ENCODE measurements at regions not wholly inside any gene's neighbourhood (a gene's known extent, or its start where the extent isn't known, plus 50 kb on each side); places are given as distances from the start of the nearest gene placed in this dataset.

DNA sequence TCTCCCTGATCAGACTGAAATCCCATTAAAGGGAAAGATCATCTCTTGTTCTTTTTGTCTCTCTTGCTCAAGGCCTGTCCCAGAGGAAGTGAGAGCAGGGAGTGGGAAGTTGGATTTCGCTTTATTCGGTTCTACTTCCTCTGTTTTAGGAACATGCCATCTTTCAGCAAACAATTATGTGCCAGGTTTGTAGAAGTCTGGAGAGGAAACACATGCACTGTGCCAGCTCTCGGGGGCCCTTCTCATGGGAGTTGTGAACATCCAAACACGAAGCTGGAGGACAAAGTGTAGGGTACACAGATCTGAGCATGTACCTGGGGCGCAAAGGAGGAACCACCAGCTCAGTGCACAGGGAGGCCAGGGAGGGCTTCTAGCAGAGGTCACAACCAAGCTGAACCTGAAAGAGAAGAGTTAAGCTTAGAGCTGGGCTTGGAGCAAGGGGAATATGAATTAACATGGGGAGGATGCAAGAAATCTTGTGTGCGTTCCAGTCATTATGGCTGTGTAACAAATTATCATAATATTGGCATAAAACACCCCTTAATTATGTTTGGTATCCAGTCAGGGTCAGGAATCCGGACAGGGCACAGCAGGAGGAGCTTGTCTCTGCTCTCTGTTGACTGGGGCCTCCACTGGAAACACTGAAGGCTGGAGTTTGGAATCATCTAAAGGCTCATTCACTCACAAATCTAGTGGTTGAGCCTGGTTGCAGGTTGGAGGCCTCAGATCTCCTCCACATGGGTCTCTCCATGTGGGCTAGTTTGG is 128.6 kb downstream of the ZFP36L2 start:
- intact Hi-C loops (cut with DNase I), result no loop called here
- DNase-seq, result no peak

DNA sequence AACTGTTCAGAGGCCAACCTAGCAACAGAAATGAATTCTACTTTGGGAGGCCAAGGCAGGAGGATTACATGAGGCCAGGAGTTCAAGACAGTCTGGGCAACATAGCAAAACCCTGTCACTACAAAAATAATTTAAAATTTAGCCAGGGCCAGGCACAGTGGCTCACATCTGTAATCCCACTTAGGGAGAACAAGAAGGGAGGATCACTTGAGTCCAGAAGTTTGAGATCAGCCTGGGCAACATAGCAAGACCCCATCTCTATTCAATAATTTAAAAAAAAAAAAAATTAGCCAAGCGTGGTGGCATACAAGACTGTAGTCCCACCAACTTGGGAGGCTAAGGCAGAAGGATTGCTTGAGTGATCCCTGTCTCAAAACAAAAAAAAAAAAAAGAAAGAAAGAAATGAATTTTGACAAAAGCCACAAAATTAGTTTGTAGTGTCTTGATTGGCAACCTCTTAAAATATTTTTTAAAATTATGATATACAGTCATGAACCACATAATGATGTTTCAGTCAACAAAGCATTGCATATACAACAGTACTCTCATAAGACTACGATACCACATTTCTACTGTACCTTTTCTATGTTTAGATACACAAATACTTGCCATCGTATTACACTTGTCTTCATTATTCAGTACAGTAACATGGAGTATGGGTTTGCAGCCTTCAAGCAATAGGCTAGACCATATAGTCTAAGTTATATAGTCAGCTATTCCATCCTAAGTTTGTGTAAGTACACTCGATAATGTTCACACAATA is 130.7 kb downstream of the ZFP36L2 start:
- no peak for DNase-seq
- intact Hi-C loops (cut with DNase I), result no loop called here

GRCh38 chr2:43092520-43093179 is 133.8 kb downstream of the ZFP36L2 start:
- intact Hi-C loops (cut with DNase I), result no loop called here
- no peak for DNase-seq

GRCh38 chr2:43090317-43090716 is 136.1 kb downstream of the ZFP36L2 start:
- intact Hi-C loops (cut with DNase I), result no loop called here
- DNase-seq, result no peak

- no peak for DNase-seq
- intact Hi-C loops (cut with DNase I), result loop anchor here (10.0 kb wide), 1 partner anchor 54 kb away; no protein-coding TSS in a partner anchor
Observed at GRCh38 chr2:43088143-43089073, 138.0 kb downstream of the ZFP36L2 start.

DNA sequence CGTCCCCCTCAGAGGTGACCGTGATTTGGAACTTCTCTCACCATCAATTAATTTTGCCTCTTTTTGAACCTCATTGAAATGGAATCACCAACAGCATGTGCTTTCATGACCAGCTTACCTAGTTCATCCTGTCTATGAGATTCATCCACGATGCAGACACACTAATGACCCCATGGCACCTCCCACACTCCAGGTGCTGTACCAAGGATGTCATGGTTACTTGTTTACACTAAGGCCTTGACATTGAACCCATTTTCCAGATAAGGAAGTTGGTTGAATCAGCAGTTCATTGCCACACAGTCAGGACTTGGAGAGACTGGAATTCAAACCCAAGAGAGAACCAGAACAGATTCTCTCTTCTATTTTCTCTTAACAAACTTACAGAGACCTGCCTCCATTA is 139.0 kb downstream of the ZFP36L2 start:
- intact Hi-C loops (cut with DNase I), result loop anchor here (10.0 kb wide), 1 partner anchor 53 kb away; no protein-coding TSS in a partner anchor
- no peak for DNase-seq

- intact Hi-C loops (cut with DNase I), result loop anchor here (10.0 kb wide), 1 partner anchor 52 kb away; no protein-coding TSS in a partner anchor
- peak in 1 of 10 donors; percentile 75 for DNase-seq
Observed at GRCh38 chr2:43086451-43087221, 139.8 kb downstream of the ZFP36L2 start.

- DNase-seq, result no peak
- intact Hi-C loops (cut with DNase I), result loop anchor here (10.0 kb wide), 1 partner anchor 51 kb away; no protein-coding TSS in a partner anchor
Observed at GRCh38 chr2:43085929-43086328, 140.5 kb downstream of the ZFP36L2 start.

GRCh38 chr2:43085505-43085904 is 140.9 kb downstream of the ZFP36L2 start:
- DNase-seq, result peak in 1 of 10 donors; percentile 65
- intact Hi-C loops (cut with DNase I), result loop anchor here (10.0 kb wide), 1 partner anchor 51 kb away; no protein-coding TSS in a partner anchor

GRCh38 chr2:43084699-43085091 is 141.7 kb downstream of the ZFP36L2 start:
- intact Hi-C loops (cut with DNase I), result loop anchor here (10.0 kb wide), 1 partner anchor 50 kb away; no protein-coding TSS in a partner anchor
- peak in 1 of 10 donors; percentile 70 for DNase-seq

- peak in 4 of 10 donors; percentile 48 to 90 (median 56) for DNase-seq
- intact Hi-C loops (cut with DNase I), result loop anchor here (10.0 kb wide), 1 partner anchor 49 kb away; no protein-coding TSS in a partner anchor
Observed at GRCh38 chr2:43083710-43084698, 142.4 kb downstream of the ZFP36L2 start.

- intact Hi-C loops (cut with DNase I), result loop anchor here (10.0 kb wide), 1 partner anchor 48 kb away; no protein-coding TSS in a partner anchor
Observed at GRCh38 chr2:43082903-43083677, 143.3 kb downstream of the ZFP36L2 start.

GRCh38 chr2:43082111-43082894 is 144.1 kb downstream of the ZFP36L2 start:
- DNase-seq, result peak in 4 of 10 donors; percentile 50 to 86 (median 67)
- intact Hi-C loops (cut with DNase I), result loop anchor here (10.0 kb wide), 1 partner anchor 48 kb away; no protein-coding TSS in a partner anchor

More at GRCh38 chr2:43082903-43083677, 143.3 kb downstream of the ZFP36L2 start:
- peak in 1 of 10 donors; percentile 55 for DNase-seq

GRCh38 chr2:43081131-43081765 is 145.2 kb downstream of the ZFP36L2 start:
- intact Hi-C loops (cut with DNase I), result loop anchor here (10.0 kb wide), 1 partner anchor 46 kb away; no protein-coding TSS in a partner anchor
- peak in 1 of 10 donors; percentile 19 for DNase-seq

DNA sequence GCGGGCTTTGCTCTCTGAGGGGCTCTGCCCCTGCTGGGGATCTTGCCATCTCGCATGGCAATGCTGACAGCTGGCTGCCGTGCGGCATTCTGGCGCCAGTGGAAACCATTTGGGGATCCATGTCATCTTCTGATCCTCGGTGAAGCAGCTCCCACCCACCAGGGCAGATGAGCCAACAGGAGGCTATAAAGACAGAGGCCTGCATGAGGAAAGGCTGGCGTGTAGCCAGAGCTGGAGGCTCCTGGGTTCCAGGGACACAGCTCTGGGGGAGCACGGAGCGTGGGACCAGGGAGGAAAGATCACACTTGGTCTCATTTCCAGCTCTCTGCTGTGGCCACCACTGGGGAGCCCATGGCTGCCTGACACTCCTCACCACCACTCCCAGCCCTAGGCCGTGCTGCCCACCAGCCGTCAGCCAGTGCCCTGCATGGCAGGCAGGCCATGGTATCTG is 145.8 kb downstream of the ZFP36L2 start:
- intact Hi-C loops (cut with DNase I), result loop anchor here (10.0 kb wide), 1 partner anchor 46 kb away; no protein-coding TSS in a partner anchor
- DNase-seq, result peak in 1 of 10 donors; percentile 79
